Skeletal muscle satellite cell (primary cell): ENCODE measurements at regions not wholly inside any gene's neighbourhood (a gene's known extent, or its start where the extent isn't known, plus 50 kb on each side); places are given as distances from the start of the nearest gene placed in this dataset.

Experiments
- H3K27me3 ChIP-seq: 2 replicates; pipeline ENCODE4 v1.7.0; 2013; ENCODE audit warnings: low read length; ENCODE audit not compliant: control insufficient read depth, insufficient read depth
- H3K36me3 ChIP-seq: 2 replicates; pipeline ENCODE4 v1.7.0; 2013; ENCODE audit warnings: mild to moderate bottlenecking, control low read depth, low read length; ENCODE audit not compliant: insufficient read depth
- H3K4me1 ChIP-seq: 2 replicates; pipeline ENCODE4 v1.7.0; 2013; ENCODE audit warnings: low read length; ENCODE audit not compliant: control insufficient read depth, insufficient read depth
- H3K4me2 ChIP-seq: 2 replicates; pipeline ENCODE4 v1.7.0; 2013; ENCODE audit warnings: mild to moderate bottlenecking, low read length
- H3K4me3 ChIP-seq: 2 replicates; pipeline ENCODE4 v1.7.0; 2013; ENCODE audit warnings: low read length
- H3K9ac ChIP-seq: 2 replicates; pipeline ENCODE4 v1.7.0; 2013; ENCODE audit warnings: mild to moderate bottlenecking, low read depth, low read length, moderate library complexity
- H3K9me3 ChIP-seq: replicated peaks from 2 replicates; pipeline ENCODE4 v1.7.0; 2013; ENCODE audit warnings: mild to moderate bottlenecking, control low read depth, low read length

DNA sequence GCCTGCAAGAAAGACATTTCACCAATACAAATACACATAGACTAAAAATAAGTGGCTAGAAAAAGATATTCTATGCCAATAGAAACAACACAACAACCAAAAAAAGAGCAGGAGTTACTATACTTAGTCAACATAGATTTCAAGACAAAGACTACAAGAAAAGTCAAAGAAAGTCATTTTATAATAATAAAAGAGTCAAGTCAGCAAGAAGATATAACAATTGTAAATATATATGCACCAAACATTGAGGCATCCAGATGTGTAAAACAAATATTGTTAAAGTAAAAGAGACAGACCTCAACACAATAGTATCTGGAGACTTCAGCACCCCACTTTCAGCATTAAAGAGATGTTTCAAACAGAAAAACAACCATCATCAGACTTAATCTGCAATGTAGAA is 104.6 kb downstream of the AMY1C start:
- H3K9me3 ChIP-seq, result no peaks in the 10 kb centered on the region
- H3K27me3 ChIP-seq, result no peaks in the 10 kb centered on the region
- H3K4me1 ChIP-seq, result no peaks in the 10 kb centered on the region
- H3K9ac ChIP-seq, result no peak overlapping the region
- no peak overlapping the region for H3K4me3 ChIP-seq
- no peak overlapping the region for H3K4me2 ChIP-seq
- H3K36me3 ChIP-seq, result no peaks in the 10 kb centered on the region

DNA sequence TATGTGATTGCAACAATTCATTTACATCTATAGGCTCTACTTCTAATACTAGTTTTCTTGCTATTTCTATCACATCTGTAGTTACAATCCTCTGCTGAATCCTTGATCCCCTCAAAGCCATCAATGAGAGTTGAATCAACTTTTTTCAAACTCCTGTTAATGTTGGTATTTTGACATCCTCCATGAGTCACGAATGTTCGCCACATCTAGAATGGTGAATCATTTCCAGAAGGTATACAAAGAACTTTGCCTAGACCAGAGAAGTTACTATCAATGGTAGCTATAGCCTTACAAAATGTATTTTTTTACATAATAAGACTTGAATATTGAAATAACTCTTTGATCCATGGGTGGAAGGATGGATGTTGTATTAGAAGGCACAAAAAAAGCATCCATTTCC is 110.0 kb downstream of the AMY1C start:
- Histone ChIP-seq H3K9ac (no peak overlapping the region), H3K4me2 (no peak overlapping the region), H3K4me1 (no peaks in the 10 kb centered on the region), H3K27me3 (no peaks in the 10 kb centered on the region), H3K4me3 (no peak overlapping the region), H3K36me3 (no peaks in the 10 kb centered on the region), H3K9me3 (peaks cover 5% of the 10 kb centered on the region)

DNA sequence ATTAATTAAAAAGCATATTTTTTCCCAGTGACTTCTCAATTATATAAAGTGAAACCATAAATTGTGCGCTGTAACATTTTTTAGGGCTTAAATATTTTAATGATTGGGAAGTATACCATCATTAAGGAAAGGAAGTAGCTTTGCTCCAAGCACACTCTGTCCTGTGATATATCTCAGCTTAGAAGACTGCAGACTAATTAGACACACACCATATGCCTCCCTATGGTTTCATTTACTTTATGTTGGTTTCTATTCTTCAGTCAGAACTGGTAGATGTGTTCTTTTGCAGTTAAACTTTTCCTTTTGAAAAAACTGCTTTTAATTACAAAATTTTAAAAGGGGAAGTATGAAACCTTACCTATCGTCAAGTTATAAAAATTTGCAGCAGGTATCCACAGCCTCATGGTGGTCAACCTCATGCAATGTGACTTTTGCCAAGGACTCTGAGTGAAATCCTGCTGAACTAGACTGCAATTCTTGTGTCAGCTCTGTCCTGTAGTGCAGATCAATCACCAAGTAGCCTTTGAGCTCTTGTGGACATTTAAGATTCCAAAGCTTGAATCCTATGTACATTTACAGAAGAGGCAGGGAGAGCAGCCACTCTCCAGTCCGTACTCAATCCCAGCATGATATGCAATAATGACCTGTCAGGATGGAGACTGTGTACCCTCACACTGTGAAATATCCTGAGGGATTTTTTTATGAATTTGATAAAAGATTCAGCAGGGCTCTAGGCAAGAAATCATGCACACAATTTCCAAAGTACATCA is 149.1 kb downstream of the AMY1C start:
- Histone ChIP-seq H3K4me2 (no peak overlapping the region), H3K4me1 (no peaks in the 10 kb centered on the region), H3K9ac (no peak overlapping the region), H3K9me3 (peaks cover 5% of the 10 kb centered on the region), H3K4me3 (no peak overlapping the region), H3K27me3 (no peaks in the 10 kb centered on the region), H3K36me3 (no peaks in the 10 kb centered on the region)

DNA sequence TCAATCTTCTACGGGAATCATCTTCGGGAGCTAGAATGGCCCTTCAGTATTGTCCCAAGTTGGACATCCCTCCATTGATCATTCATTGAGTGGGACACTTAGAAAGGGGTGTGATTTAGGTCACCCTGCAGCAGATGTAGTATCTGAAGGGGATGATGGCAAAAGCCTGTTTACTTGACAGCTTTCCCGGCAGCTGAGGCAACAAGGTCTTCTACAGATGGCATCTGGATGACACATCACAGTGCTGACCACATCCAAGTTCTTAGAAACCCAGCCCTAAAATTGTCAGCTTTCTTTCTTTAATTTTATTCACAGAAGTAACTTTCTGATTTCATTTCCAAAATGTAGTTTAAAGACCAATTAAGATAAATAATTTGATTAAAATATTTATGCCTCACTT is 150.3 kb downstream of the AMY1C start:
- no peaks in the 10 kb centered on the region for H3K36me3 ChIP-seq

DNA sequence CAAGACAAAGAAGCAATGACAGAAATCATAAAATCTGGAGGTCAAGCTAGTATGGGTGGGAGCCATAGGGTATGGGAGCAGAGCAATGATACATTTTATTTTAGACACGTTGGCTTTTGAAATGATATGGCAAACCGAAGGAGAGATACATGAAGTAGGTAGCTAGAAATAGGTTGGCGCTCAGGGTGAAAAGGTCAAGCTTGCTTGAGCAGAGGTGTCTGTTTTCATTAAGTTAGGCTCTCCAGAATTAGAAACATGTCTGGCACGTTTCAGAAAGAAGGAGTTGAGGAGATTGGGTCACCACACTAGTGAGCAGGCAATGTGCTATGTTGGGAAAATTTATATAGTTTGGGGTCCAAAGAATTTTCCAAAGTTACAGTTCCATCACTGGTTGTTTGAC is 151.4 kb downstream of the AMY1C start:
- no peak overlapping the region for H3K4me2 ChIP-seq
- no peaks in the 10 kb centered on the region for H3K4me1 ChIP-seq
- no peak overlapping the region for H3K9ac ChIP-seq
- H3K36me3 ChIP-seq, result no peaks in the 10 kb centered on the region
- no peak overlapping the region for H3K4me3 ChIP-seq
- H3K27me3 ChIP-seq, result no peaks in the 10 kb centered on the region
- H3K9me3 ChIP-seq, result peaks cover 5% of the 10 kb centered on the region

More for the DNA sequence above, 150.3 kb downstream of the AMY1C start:
- Histone ChIP-seq H3K4me3 (no peak overlapping the region), H3K4me1 (no peaks in the 10 kb centered on the region), H3K4me2 (no peak overlapping the region), H3K9ac (no peak overlapping the region), H3K27me3 (no peaks in the 10 kb centered on the region), H3K9me3 (peaks cover 5% of the 10 kb centered on the region)

DNA sequence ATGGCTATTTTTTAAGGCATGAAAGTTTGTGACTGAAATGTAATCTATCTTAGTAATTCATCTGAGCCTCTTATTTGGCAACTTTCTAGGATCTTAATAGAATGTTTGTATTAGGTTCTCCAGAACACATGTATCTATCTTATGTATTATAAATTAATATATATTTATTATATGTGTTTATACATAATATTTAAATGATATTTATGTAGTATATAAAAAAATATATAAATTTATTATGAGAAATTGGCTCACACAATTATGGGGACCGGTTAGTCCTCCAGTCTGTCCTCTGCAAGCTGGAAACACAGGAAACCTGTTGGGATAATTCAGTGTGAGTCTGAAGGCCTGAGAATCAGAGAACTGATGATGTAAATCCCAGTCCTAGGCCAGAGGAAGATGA is 155.7 kb downstream of the AMY1C start:
- no peaks in the 10 kb centered on the region for H3K4me1 ChIP-seq
- H3K4me2 ChIP-seq, result no peak overlapping the region
- no peaks in the 10 kb centered on the region for H3K27me3 ChIP-seq

DNA sequence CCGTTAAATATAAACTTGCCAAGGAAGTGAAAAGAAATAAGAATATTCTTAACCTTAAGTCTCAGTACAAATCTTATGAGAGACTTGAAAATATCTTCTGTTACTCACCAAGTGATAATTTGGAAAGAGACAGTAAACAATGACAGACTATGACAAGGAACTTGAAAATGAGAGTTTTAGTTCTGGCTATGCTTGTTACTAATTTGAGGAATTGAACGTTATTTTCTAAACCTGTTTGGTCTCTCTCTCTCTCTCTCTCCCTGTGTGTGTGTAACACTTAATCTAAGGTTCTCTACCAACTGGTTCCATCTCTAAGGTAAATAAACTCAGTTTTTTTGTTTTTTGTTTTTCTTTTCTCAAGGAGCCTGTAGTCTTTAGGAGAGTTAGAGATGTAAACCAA is 161.8 kb downstream of the AMY1C start:
- no peak overlapping the region for H3K4me3 ChIP-seq
- no peaks in the 10 kb centered on the region for H3K9me3 ChIP-seq
- no peaks in the 10 kb centered on the region for H3K4me1 ChIP-seq
- no peaks in the 10 kb centered on the region for H3K36me3 ChIP-seq
- H3K9ac ChIP-seq, result no peak overlapping the region
- no peak overlapping the region for H3K4me2 ChIP-seq
- no peaks in the 10 kb centered on the region for H3K27me3 ChIP-seq

More for the DNA sequence above, 155.7 kb downstream of the AMY1C start:
- Histone ChIP-seq H3K4me3 (no peak overlapping the region), H3K9me3 (peaks cover 5% of the 10 kb centered on the region), H3K9ac (no peak overlapping the region), H3K36me3 (no peaks in the 10 kb centered on the region)

DNA sequence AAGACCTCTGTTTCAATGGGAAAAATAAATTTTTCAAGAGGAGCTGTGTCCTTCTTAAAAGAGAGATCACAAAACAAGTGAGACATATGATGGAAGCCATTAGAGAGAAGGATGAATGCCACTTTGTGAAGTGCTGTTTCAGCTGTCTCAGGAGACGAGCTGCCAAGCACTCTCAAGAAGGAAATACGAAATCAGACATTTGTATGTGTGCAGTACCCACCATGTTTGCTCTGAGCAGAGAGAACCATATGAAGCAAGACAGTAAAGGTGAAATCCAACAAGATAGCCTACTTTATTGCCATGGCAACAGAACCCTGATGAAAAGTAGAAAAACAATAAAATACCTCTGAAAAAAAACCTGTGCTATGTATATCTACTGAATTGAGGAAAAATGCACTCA is 168.1 kb downstream of the AMY1C start:
- Histone ChIP-seq H3K4me2 (no peak overlapping the region), H3K4me3 (no peak overlapping the region), H3K27me3 (no peaks in the 10 kb centered on the region), H3K9me3 (no peaks in the 10 kb centered on the region), H3K4me1 (no peaks in the 10 kb centered on the region), H3K36me3 (no peaks in the 10 kb centered on the region), H3K9ac (no peak overlapping the region)

DNA sequence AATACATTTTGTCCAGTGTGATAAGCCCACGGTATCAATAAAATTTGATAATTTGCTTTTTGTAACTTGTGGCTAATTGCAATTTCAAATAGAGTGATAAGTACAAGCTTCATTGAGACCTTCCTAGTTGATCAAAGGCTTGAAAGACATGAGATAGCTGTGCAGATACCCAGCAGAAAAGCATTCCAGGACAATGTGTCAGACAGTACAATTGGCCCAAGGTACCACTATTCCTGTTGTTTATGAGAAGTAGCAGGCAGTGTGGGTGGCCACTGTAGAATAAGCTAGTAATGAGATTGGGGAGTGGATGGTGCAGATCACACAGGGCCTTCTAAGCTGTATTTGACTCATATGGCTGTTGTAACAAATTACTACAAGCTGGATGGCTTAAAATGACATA is 182.2 kb downstream of the AMY1C start:
- H3K36me3 ChIP-seq, result no peaks in the 10 kb centered on the region
- no peaks in the 10 kb centered on the region for H3K4me1 ChIP-seq
- no peak overlapping the region for H3K4me2 ChIP-seq
- H3K27me3 ChIP-seq, result no peaks in the 10 kb centered on the region
- H3K9ac ChIP-seq, result no peak overlapping the region
- no peak overlapping the region for H3K4me3 ChIP-seq
- peaks cover 3% of the 10 kb centered on the region for H3K9me3 ChIP-seq

DNA sequence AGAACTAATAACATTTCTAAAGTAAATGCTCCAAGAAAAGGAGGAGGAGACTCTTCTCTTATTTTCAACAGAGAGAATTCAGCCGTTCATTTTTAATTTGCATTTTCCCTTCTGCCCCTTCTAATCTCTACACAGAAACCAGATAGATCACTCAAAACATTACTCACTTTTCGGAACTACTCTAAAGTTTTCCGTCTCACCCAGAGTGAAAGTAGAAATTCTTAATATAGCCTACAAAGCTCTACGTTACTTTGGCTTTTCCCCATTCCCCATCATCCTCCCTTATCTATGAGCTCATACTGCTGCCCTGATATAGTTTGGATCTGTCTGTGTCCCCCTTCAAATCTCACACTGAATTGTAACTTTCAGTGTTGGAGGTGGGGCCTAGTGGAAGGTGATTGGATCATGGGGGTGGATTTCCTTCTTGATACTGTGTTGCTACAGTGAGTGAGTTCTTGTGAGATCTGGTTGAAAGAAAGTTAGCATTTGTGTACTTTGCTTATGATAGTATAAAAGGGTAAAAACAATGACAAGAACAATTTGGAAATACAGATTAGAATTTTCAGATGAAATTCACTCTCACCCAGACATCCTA is 188.2 kb downstream of the AMY1C start:
- no peak overlapping the region for H3K4me3 ChIP-seq
- H3K4me1 ChIP-seq, result no peaks in the 10 kb centered on the region
- no peaks in the 10 kb centered on the region for H3K9me3 ChIP-seq
- no peaks in the 10 kb centered on the region for H3K27me3 ChIP-seq
- H3K36me3 ChIP-seq, result no peaks in the 10 kb centered on the region
- H3K4me2 ChIP-seq, result no peak overlapping the region
- no peak overlapping the region for H3K9ac ChIP-seq

DNA sequence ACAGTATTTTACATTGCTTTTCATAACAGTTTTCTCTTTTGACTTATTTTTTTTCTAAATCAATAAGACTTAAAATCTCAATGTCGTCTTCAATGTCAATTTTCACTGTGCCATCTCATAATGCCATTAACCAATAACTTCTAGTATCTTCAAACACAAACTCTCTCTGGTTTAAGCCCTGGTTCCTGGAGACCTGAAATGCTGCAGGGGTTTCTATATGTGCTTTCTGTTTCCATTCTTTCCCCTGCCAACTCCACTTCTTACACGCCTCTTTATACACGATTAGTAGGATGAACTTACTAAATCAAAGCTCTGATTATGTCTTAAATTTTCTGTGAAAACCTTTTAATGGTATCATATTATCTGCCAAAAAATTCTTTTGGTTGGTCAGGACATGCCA is 191.4 kb downstream of the AMY1C start:
- Histone ChIP-seq H3K36me3 (no peaks in the 10 kb centered on the region), H3K4me2 (no peak overlapping the region), H3K4me3 (no peak overlapping the region), H3K9me3 (no peaks in the 10 kb centered on the region), H3K9ac (no peak overlapping the region), H3K27me3 (no peaks in the 10 kb centered on the region), H3K4me1 (no peaks in the 10 kb centered on the region)

DNA sequence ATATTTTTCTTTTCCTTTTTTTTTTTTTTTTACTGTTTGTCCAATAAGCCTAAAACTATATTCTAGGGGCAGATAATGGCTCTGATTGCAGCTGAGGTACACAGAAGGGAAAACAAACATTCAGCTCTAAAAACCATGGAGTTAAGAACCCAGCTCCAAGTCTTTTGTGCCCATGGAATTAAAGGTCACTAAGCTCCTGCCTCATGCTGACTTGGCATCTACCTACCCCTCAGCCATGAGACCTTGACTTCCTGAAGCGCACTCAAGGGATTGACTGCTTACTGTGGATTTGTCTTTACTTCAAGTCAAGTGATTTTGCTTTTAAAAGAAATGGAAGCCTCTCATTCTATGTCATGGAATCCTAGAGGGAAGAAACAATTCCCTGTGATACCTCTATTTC is 192.3 kb downstream of the AMY1C start:
- no peaks in the 10 kb centered on the region for H3K9me3 ChIP-seq
- no peak overlapping the region for H3K4me2 ChIP-seq
- H3K36me3 ChIP-seq, result no peaks in the 10 kb centered on the region
- H3K4me3 ChIP-seq, result no peak overlapping the region
- H3K27me3 ChIP-seq, result no peaks in the 10 kb centered on the region
- no peaks in the 10 kb centered on the region for H3K4me1 ChIP-seq
- no peak overlapping the region for H3K9ac ChIP-seq
